ENCODE measurements at regions not wholly inside any gene's neighbourhood (a gene's known extent, or its start where the extent isn't known, plus 50 kb on each side); places are given as distances from the start of the nearest gene placed in this dataset.
"Not testable (repeated sequence)": the region's sequence is repeated elsewhere in the genome, so short reads cannot be mapped to it uniquely, and the experiment has no call there.

- Mint-ChIP-seq H3K4me3 (no peak overlapping the region), H3K27ac (no peak overlapping the region), H3K4me1 (ENCODE audit: low read depth) (no peaks in the 10 kb centered on the region), H3K36me3 (ENCODE audit: low read depth) (no peaks in the 10 kb centered on the region), H3K27me3 (no peaks in the 10 kb centered on the region), H3K9me3 (peaks cover 13% of the 10 kb centered on the region)
- intact Hi-C loops (cut with micrococcal nuclease) = no loop called here
Measured at GRCh38 chr12:87491089-87491488, 538.1 kb downstream of the C12orf50 start.

GRCh38 chr12:87469295-87469694, 559.9 kb downstream of the C12orf50 start:
- Mint-ChIP-seq H3K9me3 (peaks cover 23% of the 10 kb centered on the region), H3K27me3 (no peaks in the 10 kb centered on the region), H3K4me3 (no peak overlapping the region), H3K4me1 (ENCODE audit: low read depth) (no peaks in the 10 kb centered on the region), H3K27ac (no peak overlapping the region), H3K36me3 (ENCODE audit: low read depth) (no peaks in the 10 kb centered on the region)
- intact Hi-C loops (cut with micrococcal nuclease) = no loop called here

- H3K36me3 Mint-ChIP-seq (ENCODE audit: low read depth) = no peaks in the 10 kb centered on the region
- H3K9me3 Mint-ChIP-seq = peaks cover 11% of the 10 kb centered on the region
- no peak overlapping the region for H3K27ac Mint-ChIP-seq
- intact Hi-C loops (cut with micrococcal nuclease) = no loop called here
- no peaks in the 10 kb centered on the region for H3K27me3 Mint-ChIP-seq
- no peak overlapping the region for H3K4me3 Mint-ChIP-seq
- no peaks in the 10 kb centered on the region for H3K4me1 Mint-ChIP-seq (ENCODE audit: low read depth)
Measured at GRCh38 chr12:87467936-87468335, 561.3 kb downstream of the C12orf50 start.

- Mint-ChIP-seq H3K4me1 (ENCODE audit: low read depth) (no peaks in the 10 kb centered on the region), H3K27me3 (no peaks in the 10 kb centered on the region), H3K9me3 (peaks cover 8% of the 10 kb centered on the region), H3K4me3 (no peak overlapping the region), H3K27ac (no peak overlapping the region), H3K36me3 (ENCODE audit: low read depth) (no peaks in the 10 kb centered on the region)
- intact Hi-C loops (cut with micrococcal nuclease) = no loop called here
Measured at GRCh38 chr12:87464565-87464964, 564.6 kb downstream of the C12orf50 start.

GRCh38 chr12:87444039-87444438, 585.2 kb downstream of the C12orf50 start:
- intact Hi-C loops (cut with micrococcal nuclease) = no loop called here
- Mint-ChIP-seq H3K27me3 (no peaks in the 10 kb centered on the region), H3K9me3 (peaks cover 11% of the 10 kb centered on the region), H3K27ac (no peak overlapping the region), H3K36me3 (ENCODE audit: low read depth) (no peaks in the 10 kb centered on the region), H3K4me3 (no peak overlapping the region), H3K4me1 (ENCODE audit: low read depth) (no peaks in the 10 kb centered on the region)

- intact Hi-C loops (cut with micrococcal nuclease) = no loop called here
- no peak overlapping the region for H3K27ac Mint-ChIP-seq
- no peaks in the 10 kb centered on the region for H3K36me3 Mint-ChIP-seq (ENCODE audit: low read depth)
- no peaks in the 10 kb centered on the region for H3K27me3 Mint-ChIP-seq
- no peaks in the 10 kb centered on the region for H3K4me1 Mint-ChIP-seq (ENCODE audit: low read depth)
- no peak overlapping the region for H3K4me3 Mint-ChIP-seq
- peaks cover 18% of the 10 kb centered on the region for H3K9me3 Mint-ChIP-seq
Measured at GRCh38 chr12:87441511-87441910, 587.7 kb downstream of the C12orf50 start.

- no peak overlapping the region for H3K4me3 Mint-ChIP-seq
Measured at GRCh38 chr12:87439990-87440827, 589.0 kb downstream of the C12orf50 start.

GRCh38 chr12:87430444-87430843, 598.8 kb downstream of the C12orf50 start:
- H3K36me3 Mint-ChIP-seq (ENCODE audit: low read depth) = no peaks in the 10 kb centered on the region
- H3K27ac Mint-ChIP-seq = no peak overlapping the region
- H3K27me3 Mint-ChIP-seq = no peaks in the 10 kb centered on the region
- no peak overlapping the region for H3K4me3 Mint-ChIP-seq
- peaks cover 46% of the 10 kb centered on the region for H3K9me3 Mint-ChIP-seq
- no peaks in the 10 kb centered on the region for H3K4me1 Mint-ChIP-seq (ENCODE audit: low read depth)
- intact Hi-C loops (cut with micrococcal nuclease) = no loop called here

More at GRCh38 chr12:87439990-87440827, 589.0 kb downstream of the C12orf50 start:
- intact Hi-C loops (cut with micrococcal nuclease) = no loop called here
- Mint-ChIP-seq H3K9me3 (peaks cover 22% of the 10 kb centered on the region), H3K4me1 (ENCODE audit: low read depth) (no peaks in the 10 kb centered on the region), H3K27ac (no peak overlapping the region), H3K27me3 (no peaks in the 10 kb centered on the region), H3K36me3 (ENCODE audit: low read depth) (no peaks in the 10 kb centered on the region)

- no peak overlapping the region for H3K27ac Mint-ChIP-seq
- no peaks in the 10 kb centered on the region for H3K4me1 Mint-ChIP-seq (ENCODE audit: low read depth)
- no peaks in the 10 kb centered on the region for H3K36me3 Mint-ChIP-seq (ENCODE audit: low read depth)
- intact Hi-C loops (cut with micrococcal nuclease) = no loop called here
- H3K9me3 Mint-ChIP-seq = peaks cover 46% of the 10 kb centered on the region
- H3K27me3 Mint-ChIP-seq = no peaks in the 10 kb centered on the region
- H3K4me3 Mint-ChIP-seq = no peak overlapping the region
Measured at GRCh38 chr12:87428701-87429277, 600.4 kb downstream of the C12orf50 start.

GRCh38 chr12:87427770-87428169, 601.4 kb downstream of the C12orf50 start:
- Mint-ChIP-seq H3K4me1 (ENCODE audit: low read depth) (no peaks in the 10 kb centered on the region), H3K9me3 (peaks cover 44% of the 10 kb centered on the region), H3K27ac (no peak overlapping the region), H3K27me3 (no peaks in the 10 kb centered on the region), H3K36me3 (ENCODE audit: low read depth) (no peaks in the 10 kb centered on the region), H3K4me3 (no peak overlapping the region)
- intact Hi-C loops (cut with micrococcal nuclease) = no loop called here

- intact Hi-C loops (cut with micrococcal nuclease) = no loop called here
- Mint-ChIP-seq H3K4me1 (ENCODE audit: low read depth) (no peaks in the 10 kb centered on the region), H3K27ac (no peak overlapping the region), H3K9me3 (peaks cover 51% of the 10 kb centered on the region), H3K36me3 (ENCODE audit: low read depth) (no peaks in the 10 kb centered on the region), H3K27me3 (no peaks in the 10 kb centered on the region), H3K4me3 (no peak overlapping the region)
Measured at GRCh38 chr12:87425942-87426554, 603.2 kb downstream of the C12orf50 start.

- H3K4me1 Mint-ChIP-seq (ENCODE audit: low read depth); H3K27ac Mint-ChIP-seq; H3K4me3 Mint-ChIP-seq; H3K36me3 Mint-ChIP-seq (ENCODE audit: low read depth); intact Hi-C loops (cut with micrococcal nuclease); H3K27me3 Mint-ChIP-seq: not testable (repeated sequence)
- H3K9me3 Mint-ChIP-seq = peaks cover 37% of the 10 kb centered on the region
Measured at GRCh38 chr12:87421233-87421632, 608.0 kb downstream of the C12orf50 start.

- Mint-ChIP-seq H3K4me3 (no peak overlapping the region), H3K9me3 (peaks cover 31% of the 10 kb centered on the region), H3K27me3 (no peaks in the 10 kb centered on the region), H3K4me1 (ENCODE audit: low read depth) (no peaks in the 10 kb centered on the region), H3K27ac (no peak overlapping the region), H3K36me3 (ENCODE audit: low read depth) (no peaks in the 10 kb centered on the region)
- intact Hi-C loops (cut with micrococcal nuclease) = no loop called here
Measured at GRCh38 chr12:87413784-87414183, 615.4 kb downstream of the C12orf50 start.

GRCh38 chr12:87406926-87407325, 622.3 kb downstream of the C12orf50 start:
- Mint-ChIP-seq H3K4me1 (ENCODE audit: low read depth) (no peaks in the 10 kb centered on the region), H3K27ac (no peak overlapping the region), H3K36me3 (ENCODE audit: low read depth) (no peaks in the 10 kb centered on the region), H3K27me3 (no peaks in the 10 kb centered on the region), H3K9me3 (peaks cover 21% of the 10 kb centered on the region), H3K4me3 (no peak overlapping the region)
- intact Hi-C loops (cut with micrococcal nuclease) = no loop called here

Measured in dendritic cell treated with granulocyte-macrophage colony-stimulating factor and Interleukin-4, amounts not matched to agents 40 ng/mL and 50 ng/mL, for 4 days (primary cell).